Naive thymus-derived CD4-positive, alpha-beta T cell (primary cell): ENCODE measurements at regions not wholly inside any gene's neighbourhood (a gene's known extent, or its start where the extent isn't known, plus 50 kb on each side); places are given as distances from the start of the nearest gene placed in this dataset.

Experiments
- ATAC-seq: fragments of 150-1000 bp; cut with Tn5 transposase; 2 replicates; pipeline ENCODE4 v1.10.0; 2021; ENCODE audit warnings: mild to moderate bottlenecking, moderate library complexity
- CTCF ChIA-PET: fragments of 350-600 bp; sonication (Branson Sonifier 250); formaldehyde crosslinking; loops from one replicate; lab custom pipeline; 2021; ENCODE audit warnings: antibody characterized with exemption; lab: Charles Lee
- POLR2A ChIA-PET: fragments of 350-600 bp; sonication (Branson Sonifier 250); formaldehyde crosslinking; loops from one replicate; lab custom pipeline; 2021; ENCODE audit warnings: antibody characterized with exemption, inconsistent platforms; lab: Charles Lee
- DNase-seq, 9 donors: peaks; one replicate each; pipeline versions ENCODE4 v3.0.0 to v3.0.0-alpha.2; 2020 to 2022; ENCODE audit warnings: mixed read lengths in 1 of 9
- H3K27ac ChIP-seq: one replicate; pipeline ENCODE4 v1.7.0; 2013; ENCODE audit warnings: mild to moderate bottlenecking, low read depth, low read length, moderate library complexity
- H3K27me3 ChIP-seq, 2 donors: one replicate each; pipeline ENCODE4 v1.7.0; 2013; ENCODE audit warnings: low read length in 2 of 2, mild to moderate bottlenecking in 2 of 2, moderate library complexity in 2 of 2; ENCODE audit not compliant: control insufficient read depth in 2 of 2, insufficient read depth in 2 of 2
- H3K36me3 ChIP-seq, 3 experiments: 1 replicate in 2 of 3; 2 replicates in 1 of 3; pipeline ENCODE4 v1.7.0; 2013; ENCODE audit warnings: low read length in 3 of 3, mild to moderate bottlenecking in 3 of 3, moderate library complexity in 1 of 3; ENCODE audit not compliant: insufficient read depth in 3 of 3, control insufficient read depth in 2 of 3
- H3K4me1 ChIP-seq, 2 donors: one replicate each; pipeline ENCODE4 v1.7.0; 2013; ENCODE audit warnings: low read length in 2 of 2, mild to moderate bottlenecking in 2 of 2, moderate library complexity in 1 of 2; ENCODE audit not compliant: control insufficient read depth in 2 of 2, insufficient read depth in 2 of 2
- H3K4me3 ChIP-seq: 2 replicates; pipeline ENCODE4 v1.7.0; 2013; ENCODE audit warnings: mild to moderate bottlenecking, low read length
- H3K9me3 ChIP-seq, 3 experiments: 1 replicate in 2 of 3; 2 replicates in 1 of 3; pipeline ENCODE4 v1.7.0; 2013; ENCODE audit warnings: low read length in 3 of 3; ENCODE audit not compliant: control insufficient read depth in 2 of 3
- H3K27ac Mint-ChIP-seq, 9 donors: one replicate each; pipeline ENCODE4 v1.8.0; 2020 to 2022; ENCODE audit warnings: mixed read lengths in 9 of 9, mild to moderate bottlenecking in 8 of 9, moderate library complexity in 5 of 9, inconsistent platforms in 2 of 9
- H3K27me3 Mint-ChIP-seq, 5 donors: one replicate each; pipeline ENCODE4 v1.8.0; 2021 to 2022; ENCODE audit warnings: mixed read lengths in 5 of 5, mild to moderate bottlenecking in 1 of 5
- H3K36me3 Mint-ChIP-seq, 5 donors: one replicate each; pipeline ENCODE4 v1.8.0; 2020 to 2022; ENCODE audit warnings: mixed read lengths in 5 of 5, mild to moderate bottlenecking in 3 of 5, inconsistent platforms in 1 of 5
- H3K4me1 Mint-ChIP-seq, 7 donors: one replicate each; pipeline ENCODE4 v1.8.0; 2020 to 2022; ENCODE audit warnings: mixed read lengths in 7 of 7, mild to moderate bottlenecking in 3 of 7, inconsistent platforms in 1 of 7
- H3K4me3 Mint-ChIP-seq, 10 donors: one replicate each; pipeline ENCODE4 v1.8.0; 2020 to 2022; ENCODE audit warnings: mild to moderate bottlenecking in 10 of 10, mixed read lengths in 10 of 10, moderate library complexity in 6 of 10, inconsistent platforms in 2 of 10
- H3K9me3 Mint-ChIP-seq, 11 donors: one replicate each; pipeline ENCODE4 v1.8.0; 2020 to 2022; ENCODE audit warnings: mixed read lengths in 11 of 11, mild to moderate bottlenecking in 4 of 11, inconsistent platforms in 1 of 11, moderate library complexity in 1 of 11
- intact Hi-C, 2 donors: fragments of 100-400 bp; cut with micrococcal nuclease; formaldehyde crosslinking; loops; one replicate each; pipeline ENCODE4 v1.15.1; 2023

GRCh38 chr20:7124120-7124519, 356.6 kb downstream of the BMP2 start:
- Histone ChIP-seq H3K27ac (no peak overlapping the region), H3K9me3 (no peaks in the 10 kb centered on the region), H3K27me3 (no peaks in the 10 kb centered on the region), H3K4me1 (no peaks in the 10 kb centered on the region), H3K4me3 (no peak overlapping the region), H3K36me3 (no peaks in the 10 kb centered on the region)
- Mint-ChIP-seq H3K4me1 (no peaks in the 10 kb centered on the region), H3K9me3 (peaks cover 0 to 9% (median 2%) of the 10 kb centered on the region in 11 donors), H3K4me3 (no peak overlapping the region), H3K27ac (no peak overlapping the region), H3K36me3 (no peaks in the 10 kb centered on the region), H3K27me3 (no peaks in the 10 kb centered on the region)
- DNase-seq, result no peak
- intact Hi-C loops, result no loop called here
- ChIA-PET POLR2A (no interaction called here), CTCF (no interaction called here)
- no peak for ATAC-seq

GRCh38 chr20:7136886-7137285, 369.4 kb downstream of the BMP2 start:
- Histone ChIP-seq H3K27ac (no peak overlapping the region), H3K36me3 (no peaks in the 10 kb centered on the region), H3K27me3 (no peaks in the 10 kb centered on the region), H3K4me1 (no peaks in the 10 kb centered on the region), H3K4me3 (no peak overlapping the region), H3K9me3 (no peaks in the 10 kb centered on the region)
- Mint-ChIP-seq H3K27me3 (no peaks in the 10 kb centered on the region), H3K36me3 (no peaks in the 10 kb centered on the region), H3K9me3 (peaks cover 0 to 9% (median 0%) of the 10 kb centered on the region in 11 donors), H3K27ac (no peak overlapping the region), H3K4me1 (no peaks in the 10 kb centered on the region), H3K4me3 (no peak overlapping the region)
- ChIA-PET CTCF (no interaction called here), POLR2A (no interaction called here)
- intact Hi-C loops, result no loop called here
- no peak for ATAC-seq
- DNase-seq, result no peak

- Histone ChIP-seq H3K4me3 (no peak overlapping the region), H3K9me3 (no peaks in the 10 kb centered on the region), H3K27ac (no peak overlapping the region), H3K36me3 (no peaks in the 10 kb centered on the region), H3K27me3 (no peaks in the 10 kb centered on the region), H3K4me1 (no peaks in the 10 kb centered on the region)
- peaks cover 0 to 9% (median 0%) of the 10 kb centered on the region in 11 donors for H3K9me3 Mint-ChIP-seq
- H3K27me3 Mint-ChIP-seq, result no peaks in the 10 kb centered on the region
- CTCF ChIA-PET, result no interaction called here
- DNase-seq (no peak), ATAC-seq (no peak)
- H3K4me3 Mint-ChIP-seq, result no peak overlapping the region
- intact Hi-C loops, result no loop called here
- H3K4me1 Mint-ChIP-seq, result no peaks in the 10 kb centered on the region
- H3K27ac Mint-ChIP-seq, result no peak overlapping the region
- no peaks in the 10 kb centered on the region for H3K36me3 Mint-ChIP-seq
- POLR2A ChIA-PET, result no interaction called here
Measured at GRCh38 chr20:7137395-7138151, 370.1 kb downstream of the BMP2 start.

- ATAC-seq, result no peak
- no peak overlapping the region for H3K4me3 ChIP-seq
- no peaks in the 10 kb centered on the region for H3K27me3 Mint-ChIP-seq
- intact Hi-C loops, result no loop called here
- peaks cover 0 to 13% (median 4%) of the 10 kb centered on the region in 11 donors for H3K9me3 Mint-ChIP-seq
- no peaks in the 10 kb centered on the region for H3K9me3 ChIP-seq
- H3K36me3 Mint-ChIP-seq, result no peaks in the 10 kb centered on the region
- no peak overlapping the region for H3K27ac Mint-ChIP-seq
- H3K27me3 ChIP-seq, result no peaks in the 10 kb centered on the region
- H3K27ac ChIP-seq, result no peak overlapping the region
- CTCF ChIA-PET, result no interaction called here
- POLR2A ChIA-PET, result no interaction called here
- no peaks in the 10 kb centered on the region for H3K36me3 ChIP-seq
- no peaks in the 10 kb centered on the region for H3K4me1 ChIP-seq
- no peaks in the 10 kb centered on the region for H3K4me1 Mint-ChIP-seq
- DNase-seq, result no peak
- no peak overlapping the region for H3K4me3 Mint-ChIP-seq
Measured at GRCh38 chr20:7144464-7144863, 377.0 kb downstream of the BMP2 start.

GRCh38 chr20:7146552-7147219, 379.2 kb downstream of the BMP2 start:
- peaks cover 0 to 13% (median 4%) of the 10 kb centered on the region in 11 donors for H3K9me3 Mint-ChIP-seq
- intact Hi-C loops, result no loop called here
- ChIA-PET POLR2A (no interaction called here), CTCF (no interaction called here)
- Histone ChIP-seq H3K4me3 (no peak overlapping the region), H3K9me3 (no peaks in the 10 kb centered on the region), H3K36me3 (no peaks in the 10 kb centered on the region), H3K4me1 (no peaks in the 10 kb centered on the region), H3K27ac (no peak overlapping the region), H3K27me3 (no peaks in the 10 kb centered on the region)
- no peak overlapping the region for H3K27ac Mint-ChIP-seq
- no peaks in the 10 kb centered on the region for H3K36me3 Mint-ChIP-seq
- no peaks in the 10 kb centered on the region for H3K4me1 Mint-ChIP-seq
- H3K4me3 Mint-ChIP-seq, result no peak overlapping the region
- no peaks in the 10 kb centered on the region for H3K27me3 Mint-ChIP-seq
- ATAC-seq, result no peak
- DNase-seq, result no peak

- intact Hi-C loops, result no loop called here
- Mint-ChIP-seq H3K27me3 (no peaks in the 10 kb centered on the region), H3K27ac (no peak overlapping the region), H3K4me3 (no peak overlapping the region), H3K36me3 (no peaks in the 10 kb centered on the region), H3K9me3 (peaks cover 0 to 13% (median 4%) of the 10 kb centered on the region in 11 donors), H3K4me1 (no peaks in the 10 kb centered on the region)
- no peak overlapping the region for H3K27ac ChIP-seq
- no peaks in the 10 kb centered on the region for H3K9me3 ChIP-seq
- no peaks in the 10 kb centered on the region for H3K4me1 ChIP-seq
- no peaks in the 10 kb centered on the region for H3K36me3 ChIP-seq
- no peaks in the 10 kb centered on the region for H3K27me3 ChIP-seq
- DNase-seq (no peak), ATAC-seq (no peak)
- POLR2A ChIA-PET, result no interaction called here
- H3K4me3 ChIP-seq, result no peak overlapping the region
- CTCF ChIA-PET, result no interaction called here
Measured at GRCh38 chr20:7147220-7147601, 379.7 kb downstream of the BMP2 start.
